HG03280 (cell line): ENCODE measurements at regions not wholly inside any gene's neighbourhood (a gene's known extent, or its start where the extent isn't known, plus 50 kb on each side); places are given as distances from the start of the nearest gene placed in this dataset.

Experiments used
- ATAC-seq: cut with Tn5 transposase; IDR thresholded peaks from one replicate; pipeline ENCODE4 v1.9.1; 2021; ENCODE audit warnings: mild to moderate bottlenecking, moderate library complexity; ENCODE audit not compliant: unreplicated experiment

GRCh38 chr17:13405807-13406206 is 195.9 kb downstream of the HS3ST3A1 start:
- ATAC-seq: no peak

GRCh38 chr17:13405080-13405479 is 196.6 kb downstream of the HS3ST3A1 start:
- no peak for ATAC-seq

GRCh38 chr17:13403982-13404946 is 197.5 kb downstream of the HS3ST3A1 start:
- ATAC-seq: no peak

- no peak for ATAC-seq
Observed at GRCh38 chr17:13400491-13400890, 201.2 kb downstream of the HS3ST3A1 start.

- ATAC-seq: no peak
Observed at GRCh38 chr17:13398853-13399252, 202.9 kb downstream of the HS3ST3A1 start.

- ATAC-seq: no peak
Observed at GRCh38 chr17:13398091-13398490, 203.6 kb downstream of the HS3ST3A1 start.

GRCh38 chr17:13395862-13396261 is 205.9 kb downstream of the HS3ST3A1 start:
- ATAC-seq: no peak

- ATAC-seq: no peak
Observed at GRCh38 chr17:13395346-13395745, 206.4 kb downstream of the HS3ST3A1 start.

- ATAC-seq: no peak
Observed at GRCh38 chr17:13393841-13394710, 207.7 kb downstream of the HS3ST3A1 start.

- ATAC-seq: no peak
Observed at GRCh38 chr17:13387952-13388351, 213.8 kb downstream of the HS3ST3A1 start.

GRCh38 chr17:13387236-13387635 is 214.5 kb downstream of the HS3ST3A1 start:
- ATAC-seq: no peak

GRCh38 chr17:13385481-13385911 is 216.2 kb downstream of the HS3ST3A1 start:
- no peak for ATAC-seq

- ATAC-seq: no peak
Observed at GRCh38 chr17:13384626-13385025, 217.1 kb downstream of the HS3ST3A1 start.

- no peak for ATAC-seq
Observed at GRCh38 chr17:13378361-13378760, 223.4 kb downstream of the HS3ST3A1 start.

- no peak for ATAC-seq
Observed at GRCh38 chr17:13374203-13375143, 227.3 kb downstream of the HS3ST3A1 start.

- ATAC-seq: no peak
Observed at GRCh38 chr17:13372432-13372831, 229.3 kb downstream of the HS3ST3A1 start.

GRCh38 chr17:13367154-13367553 is 234.6 kb downstream of the HS3ST3A1 start:
- no peak for ATAC-seq

- ATAC-seq: no peak
Observed at GRCh38 chr17:13365331-13365730, 236.4 kb downstream of the HS3ST3A1 start.

GRCh38 chr17:13363771-13364170 is 238.0 kb downstream of the HS3ST3A1 start:
- no peak for ATAC-seq

GRCh38 chr17:13362341-13363122 is 239.2 kb downstream of the HS3ST3A1 start:
- ATAC-seq: no peak
